Coronary artery (tissue), 2 donors: ENCODE measurements at regions not wholly inside any gene's neighbourhood (a gene's known extent, or its start where the extent isn't known, plus 50 kb on each side); places are given as distances from the start of the nearest gene placed in this dataset.

ENCODE experiments used
- DNase-seq: peaks from one replicate; pipeline ENCODE4 v3.0.0-alpha.2; 2017; ENCODE audit warnings: low spot score
- H3K27ac ChIP-seq, 2 donors: fragments of 200-600 bp; sonication (generic); one replicate each; pipeline ENCODE4 v1.5.1; 2016 to 2019
- H3K4me3 ChIP-seq: fragments of 200-600 bp; sonication (generic); 2 replicates; pipeline ENCODE4 v1.5.1; 2016; ENCODE audit warnings: mild to moderate bottlenecking, moderate library complexity
- CTCF ChIP-seq: fragments of 200-600 bp; sonication (generic); IDR thresholded peaks from one replicate; pipeline ENCODE4 v1.5.1; 2019; ENCODE audit warnings: antibody characterized with exemption

DNA sequence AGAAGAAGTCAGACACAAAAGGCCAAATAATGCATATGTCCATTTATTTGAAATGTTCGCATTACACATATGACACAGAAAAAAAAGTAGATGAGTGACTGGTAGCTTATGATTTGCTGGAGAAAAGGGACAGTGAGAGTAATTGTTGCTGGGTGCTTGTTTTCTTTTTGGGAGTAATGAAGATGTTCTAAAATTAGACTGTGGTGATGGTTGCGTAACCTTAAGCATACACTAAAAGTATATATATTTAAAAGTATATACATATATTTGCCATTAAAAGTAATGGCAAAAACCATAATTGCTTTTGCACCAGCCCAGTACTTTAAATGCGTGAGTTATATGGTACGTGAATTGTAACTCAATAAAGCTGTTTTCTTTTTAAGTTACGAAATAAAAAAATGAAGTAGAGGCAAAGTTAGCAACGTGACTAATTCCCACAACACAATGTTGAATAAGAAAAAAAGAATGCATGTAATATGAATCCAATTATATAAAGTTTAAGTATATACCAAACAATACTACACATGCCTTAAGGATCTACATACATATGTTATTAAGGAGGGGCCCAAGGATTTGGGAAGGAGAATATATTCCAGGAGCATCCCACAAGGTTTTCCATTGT is 360.4 kb upstream of the CELF2 start:
- H3K27ac ChIP-seq = peak overlapping the region in 1 of 2 donors; percentile 43
- no peak for DNase-seq
- no peak for TF ChIP-seq CTCF

DNA sequence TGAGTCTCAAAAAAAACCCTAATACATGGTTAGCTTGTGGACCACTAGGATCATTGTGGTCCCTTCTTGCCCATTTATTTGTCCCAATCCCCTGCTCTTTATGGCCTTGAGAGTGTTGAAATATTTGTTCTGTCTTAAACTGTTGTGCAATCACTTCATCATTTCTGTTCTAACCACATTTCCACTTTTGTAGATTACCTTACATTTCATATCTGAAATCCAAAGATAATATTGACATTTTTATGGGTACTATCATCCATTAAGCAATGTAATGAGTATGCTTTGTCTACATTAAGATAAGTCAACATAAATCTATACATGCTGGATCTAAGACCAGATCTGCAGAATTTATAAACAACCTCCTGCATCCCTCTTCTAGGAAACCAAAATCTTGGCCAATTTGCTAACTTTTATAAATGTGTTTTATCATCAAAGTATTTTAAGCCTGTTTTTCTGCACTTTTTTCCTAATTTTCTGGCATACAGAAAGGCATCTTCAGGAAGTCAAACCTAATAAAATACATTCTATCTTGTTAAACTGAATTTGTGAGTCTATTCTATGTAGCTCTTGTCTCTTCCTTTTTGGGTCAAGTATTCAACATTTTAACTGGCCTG is 359.4 kb upstream of the CELF2 start:
- no peak overlapping the region for H3K4me3 ChIP-seq
- H3K27ac ChIP-seq = peak overlapping the region; percentile 11 to 43
- DNase-seq = no peak
- no peak for TF ChIP-seq CTCF

More for the DNA sequence above, 360.4 kb upstream of the CELF2 start:
- H3K4me3 ChIP-seq = no peak overlapping the region

DNA sequence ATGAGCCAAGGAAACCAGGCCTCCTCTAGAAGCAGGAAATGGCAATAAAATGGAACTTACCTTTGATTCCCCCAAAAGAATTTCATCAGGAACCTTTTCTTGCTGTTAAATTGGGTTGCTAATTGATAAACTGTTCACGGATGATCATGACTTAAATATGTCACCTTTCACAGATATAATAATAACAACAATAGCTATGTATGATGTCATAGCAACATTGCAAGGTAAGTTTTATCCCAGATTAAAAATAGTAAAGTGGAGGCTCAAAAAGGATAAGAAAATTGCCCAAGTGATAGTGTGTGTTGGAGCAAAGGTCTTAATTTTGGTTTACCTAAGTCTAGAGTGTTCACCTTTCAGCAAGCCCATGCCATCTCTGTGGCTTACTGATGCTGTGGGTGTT is 357.6 kb upstream of the CELF2 start:
- TF ChIP-seq CTCF = no peak
- no peak for DNase-seq
- no peak overlapping the region for H3K27ac ChIP-seq
- no peak overlapping the region for H3K4me3 ChIP-seq

GRCh38 chr10:10661176-10661575 is 356.5 kb upstream of the CELF2 start:
- no peak for TF ChIP-seq CTCF
- no peak for DNase-seq
- Histone ChIP-seq H3K27ac (no peak overlapping the region), H3K4me3 (no peak overlapping the region)

- DNase-seq = no peak
- peak overlapping the region; percentile 0 for H3K4me3 ChIP-seq
Measured at GRCh38 chr10:10662716-10663408, 354.8 kb upstream of the CELF2 start.

DNA sequence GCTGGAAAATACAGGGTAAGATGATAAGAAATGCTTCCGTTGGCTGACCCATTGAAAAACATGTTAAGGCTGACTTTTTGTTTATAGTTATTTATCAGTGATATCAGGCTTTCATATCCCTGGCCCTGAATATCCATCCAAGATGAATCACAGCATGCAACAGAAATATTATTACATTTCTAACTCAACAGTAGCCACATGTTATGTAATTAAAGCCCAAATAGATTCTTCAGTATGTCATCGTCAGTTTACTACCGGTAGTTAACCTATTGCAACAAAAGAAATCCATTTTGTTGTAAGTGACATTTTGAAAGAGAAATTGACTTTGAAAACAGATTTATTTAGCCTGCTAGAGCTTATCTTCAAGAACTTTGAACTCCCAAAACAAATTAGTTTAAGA is 354.1 kb upstream of the CELF2 start:
- DNase-seq = no peak
- TF ChIP-seq CTCF = no peak
- no peak overlapping the region for H3K4me3 ChIP-seq
- peak overlapping the region; percentile 5 to 27 for H3K27ac ChIP-seq

More at GRCh38 chr10:10662716-10663408, 354.8 kb upstream of the CELF2 start:
- H3K27ac ChIP-seq = peak overlapping the region; percentile 5 to 27
- no peak for TF ChIP-seq CTCF

- no peak overlapping the region for H3K4me3 ChIP-seq
- H3K27ac ChIP-seq = no peak overlapping the region
- no peak for TF ChIP-seq CTCF
- DNase-seq = no peak
Measured at GRCh38 chr10:10665750-10666149, 351.9 kb upstream of the CELF2 start.
